ENCODE measurements at regions not wholly inside any gene's neighbourhood (a gene's known extent, or its start where the extent isn't known, plus 50 kb on each side); places are given as distances from the start of the nearest gene placed in this dataset.
"Not testable (repeated sequence)": the region's sequence is repeated elsewhere in the genome, so short reads cannot be mapped to it uniquely, and the experiment has no call there.

GRCh38 chr10:9452056-9452455 lies 1397.6 kb downstream of the GATA3 start:
- H3K27ac ChIP-seq (ENCODE audit: low read length) = no peak overlapping the region
- no peak overlapping the region for H3K4me3 Mint-ChIP-seq
- H3K9me3 ChIP-seq = no peaks in the 10 kb centered on the region
- CTCF ChIA-PET = no interaction called here
- ATAC-seq (replicated peaks in 1 of 4) (no peak), DNase-seq (no peak)
- H3K27ac Mint-ChIP-seq = no peak overlapping the region
- no CpG with 5 or more reads among the region's 1 CpG for WGBS (ENCODE audit: insufficient coverage)
- H3K36me3 ChIP-seq (ENCODE audit: control insufficient read depth in 2 of 2, extremely low read depth in 1 of 2, insufficient read depth in 1 of 2, low read length in 1 of 2) = no peaks in the 10 kb centered on the region
- H3K4me3 ChIP-seq (ENCODE audit: control insufficient read depth in 1 of 2, extremely low read depth in 1 of 2, low read length in 1 of 2) = no peak overlapping the region
- no peaks in the 10 kb centered on the region for H3K36me3 Mint-ChIP-seq
- H3K27me3 Mint-ChIP-seq = peaks cover 7 to 8% of the 10 kb centered on the region in 2 donors
- peaks cover 4 to 10% (median 10%) of the 10 kb centered on the region in 3 donors for H3K9me3 Mint-ChIP-seq
- H3K4me1 ChIP-seq (ENCODE audit: control insufficient read depth in 1 of 2, extremely low read depth in 1 of 2, insufficient read depth in 2 of 2, low read length in 2 of 2) = no peaks in the 10 kb centered on the region
- POLR2A ChIA-PET = no interaction called here
- no peaks in the 10 kb centered on the region for H3K27me3 ChIP-seq (replicated peaks in 1 of 2; ENCODE audit: control insufficient read depth in 2 of 2, extremely low read depth in 1 of 2, insufficient read depth in 2 of 2, low read length in 1 of 2)
- no peaks in the 10 kb centered on the region for H3K4me1 Mint-ChIP-seq

- H3K9me3 Mint-ChIP-seq; CTCF ChIA-PET; H3K4me1 ChIP-seq (ENCODE audit: control insufficient read depth in 1 of 2, extremely low read depth in 1 of 2, insufficient read depth in 2 of 2, low read length in 2 of 2); ATAC-seq (replicated peaks in 1 of 4); H3K27ac Mint-ChIP-seq; H3K27me3 Mint-ChIP-seq; H3K36me3 Mint-ChIP-seq; H3K36me3 ChIP-seq (ENCODE audit: control insufficient read depth in 2 of 2, extremely low read depth in 1 of 2, insufficient read depth in 1 of 2, low read length in 1 of 2); POLR2A ChIA-PET; H3K27me3 ChIP-seq (replicated peaks in 1 of 2; ENCODE audit: control insufficient read depth in 2 of 2, extremely low read depth in 1 of 2, insufficient read depth in 2 of 2, low read length in 1 of 2); H3K9me3 ChIP-seq; H3K4me3 Mint-ChIP-seq; H3K4me1 Mint-ChIP-seq; H3K27ac ChIP-seq (ENCODE audit: low read length); H3K4me3 ChIP-seq (ENCODE audit: control insufficient read depth in 1 of 2, extremely low read depth in 1 of 2, low read length in 1 of 2); DNase-seq: not testable (repeated sequence)
- WGBS (ENCODE audit: insufficient coverage) = 100% methylated on average over 1 of the region's 3 CpGs
These were observed 1399.4 kb downstream of the GATA3 start for GRCh38 chr10:9453871-9454270.

- H3K4me1 ChIP-seq (ENCODE audit: control insufficient read depth in 1 of 2, extremely low read depth in 1 of 2, insufficient read depth in 2 of 2, low read length in 2 of 2) = no peaks in the 10 kb centered on the region
- H3K4me3 ChIP-seq (ENCODE audit: control insufficient read depth in 1 of 2, extremely low read depth in 1 of 2, low read length in 1 of 2) = no peak overlapping the region
- H3K27ac Mint-ChIP-seq = no peak overlapping the region
- H3K27me3 Mint-ChIP-seq = peaks cover 0 to 8% of the 10 kb centered on the region in 2 donors
- H3K4me1 Mint-ChIP-seq = no peaks in the 10 kb centered on the region
- ATAC-seq (replicated peaks in 1 of 4) (no peak), DNase-seq (no peak)
- H3K4me3 Mint-ChIP-seq = no peak overlapping the region
- no peaks in the 10 kb centered on the region for H3K9me3 ChIP-seq
- no CpG with 5 or more reads among the region's 2 CpGs for WGBS (ENCODE audit: insufficient coverage)
- no peaks in the 10 kb centered on the region for H3K36me3 Mint-ChIP-seq
- H3K27ac ChIP-seq (ENCODE audit: low read length) = no peak overlapping the region
- ChIA-PET POLR2A (no interaction called here), CTCF (no interaction called here)
- H3K36me3 ChIP-seq (ENCODE audit: control insufficient read depth in 2 of 2, extremely low read depth in 1 of 2, insufficient read depth in 1 of 2, low read length in 1 of 2) = no peaks in the 10 kb centered on the region
- no peaks in the 10 kb centered on the region for H3K27me3 ChIP-seq (replicated peaks in 1 of 2; ENCODE audit: control insufficient read depth in 2 of 2, extremely low read depth in 1 of 2, insufficient read depth in 2 of 2, low read length in 1 of 2)
- H3K9me3 Mint-ChIP-seq = peaks cover 0 to 3% (median 0%) of the 10 kb centered on the region in 3 donors
These were observed 1415.2 kb downstream of the GATA3 start for GRCh38 chr10:9469663-9470205.

GRCh38 chr10:9470581-9470980 lies 1416.1 kb downstream of the GATA3 start:
- H3K4me3 Mint-ChIP-seq = no peak overlapping the region
- no peaks in the 10 kb centered on the region for H3K4me1 ChIP-seq (ENCODE audit: control insufficient read depth in 1 of 2, extremely low read depth in 1 of 2, insufficient read depth in 2 of 2, low read length in 2 of 2)
- no peak overlapping the region for H3K27ac Mint-ChIP-seq
- no CpG with 5 or more reads among the region's 1 CpG for WGBS (ENCODE audit: insufficient coverage)
- POLR2A ChIA-PET = no interaction called here
- H3K27me3 ChIP-seq (replicated peaks in 1 of 2; ENCODE audit: control insufficient read depth in 2 of 2, extremely low read depth in 1 of 2, insufficient read depth in 2 of 2, low read length in 1 of 2) = no peaks in the 10 kb centered on the region
- no peaks in the 10 kb centered on the region for H3K4me1 Mint-ChIP-seq
- H3K27me3 Mint-ChIP-seq = peaks cover 0 to 8% of the 10 kb centered on the region in 2 donors
- ATAC-seq (replicated peaks in 1 of 4) (no peak), DNase-seq (no peak)
- H3K9me3 Mint-ChIP-seq = peaks cover 0 to 3% (median 0%) of the 10 kb centered on the region in 3 donors
- H3K4me3 ChIP-seq (ENCODE audit: control insufficient read depth in 1 of 2, extremely low read depth in 1 of 2, low read length in 1 of 2) = no peak overlapping the region
- CTCF ChIA-PET = interaction anchor here in 1 of 2 donors (0.6 kb wide), 1 partner anchor 1900 kb away, joined by 4 read pairs; no protein-coding TSS in a partner anchor
- no peaks in the 10 kb centered on the region for H3K36me3 Mint-ChIP-seq
- no peak overlapping the region for H3K27ac ChIP-seq (ENCODE audit: low read length)
- no peaks in the 10 kb centered on the region for H3K9me3 ChIP-seq
- no peaks in the 10 kb centered on the region for H3K36me3 ChIP-seq (ENCODE audit: control insufficient read depth in 2 of 2, extremely low read depth in 1 of 2, insufficient read depth in 1 of 2, low read length in 1 of 2)

GRCh38 chr10:9501944-9502343 lies 1447.5 kb downstream of the GATA3 start:
- Histone ChIP-seq H3K4me1 (ENCODE audit: control insufficient read depth in 1 of 2, extremely low read depth in 1 of 2, insufficient read depth in 2 of 2, low read length in 2 of 2) (no peaks in the 10 kb centered on the region), H3K4me3 (ENCODE audit: control insufficient read depth in 1 of 2, extremely low read depth in 1 of 2, low read length in 1 of 2) (no peak overlapping the region), H3K9me3 (no peaks in the 10 kb centered on the region), H3K27ac (ENCODE audit: low read length) (no peak overlapping the region), H3K27me3 (replicated peaks in 1 of 2; ENCODE audit: control insufficient read depth in 2 of 2, extremely low read depth in 1 of 2, insufficient read depth in 2 of 2, low read length in 1 of 2) (no peaks in the 10 kb centered on the region), H3K36me3 (ENCODE audit: control insufficient read depth in 2 of 2, extremely low read depth in 1 of 2, insufficient read depth in 1 of 2, low read length in 1 of 2) (no peaks in the 10 kb centered on the region)
- no peaks in the 10 kb centered on the region for H3K36me3 Mint-ChIP-seq
- ChIA-PET POLR2A (no interaction called here), CTCF (no interaction called here)
- peaks cover 3 to 8% of the 10 kb centered on the region in 2 donors for H3K27me3 Mint-ChIP-seq
- no peaks in the 10 kb centered on the region for H3K9me3 Mint-ChIP-seq
- DNase-seq (no peak), ATAC-seq (replicated peaks in 1 of 4) (no peak)
- WGBS (ENCODE audit: insufficient coverage) = 94% methylated on average over 2 of the region's 3 CpGs
- no peaks in the 10 kb centered on the region for H3K4me1 Mint-ChIP-seq
- H3K4me3 Mint-ChIP-seq = no peak overlapping the region
- H3K27ac Mint-ChIP-seq = no peak overlapping the region

- H3K9me3 ChIP-seq = no peaks in the 10 kb centered on the region
- no peak for ATAC-seq (replicated peaks in 1 of 4)
- peaks cover 11 to 12% of the 10 kb centered on the region in 2 donors for H3K27me3 Mint-ChIP-seq
- no peaks in the 10 kb centered on the region for H3K4me1 ChIP-seq (ENCODE audit: control insufficient read depth in 1 of 2, extremely low read depth in 1 of 2, insufficient read depth in 2 of 2, low read length in 2 of 2)
- no peak for DNase-seq
- no peaks in the 10 kb centered on the region for H3K27me3 ChIP-seq (replicated peaks in 1 of 2; ENCODE audit: control insufficient read depth in 2 of 2, extremely low read depth in 1 of 2, insufficient read depth in 2 of 2, low read length in 1 of 2)
- H3K4me3 Mint-ChIP-seq = no peak overlapping the region
- ChIA-PET CTCF (interaction anchor here in 1 of 2 donors (0.8 kb wide), 1 partner anchor 139 kb away, joined by 5 read pairs; no protein-coding TSS in a partner anchor), POLR2A (interaction anchor here in 1 of 2 donors (0.6 kb wide), 1 partner anchor 1466 kb away, joined by 8 read pairs; no protein-coding TSS in a partner anchor)
- H3K9me3 Mint-ChIP-seq = no peaks in the 10 kb centered on the region
- H3K27ac ChIP-seq (ENCODE audit: low read length) = no peak overlapping the region
- no peak overlapping the region for H3K4me3 ChIP-seq (ENCODE audit: control insufficient read depth in 1 of 2, extremely low read depth in 1 of 2, low read length in 1 of 2)
- H3K27ac Mint-ChIP-seq = no peak overlapping the region
- no peaks in the 10 kb centered on the region for H3K4me1 Mint-ChIP-seq
- H3K36me3 ChIP-seq (ENCODE audit: control insufficient read depth in 2 of 2, extremely low read depth in 1 of 2, insufficient read depth in 1 of 2, low read length in 1 of 2) = no peaks in the 10 kb centered on the region
- WGBS (ENCODE audit: insufficient coverage) = 82% methylated on average over 2 of the region's 2 CpGs
- H3K36me3 Mint-ChIP-seq = no peaks in the 10 kb centered on the region
These were observed 1449.7 kb downstream of the GATA3 start for GRCh38 chr10:9504227-9504626.

GRCh38 chr10:9505546-9505945 lies 1451.1 kb downstream of the GATA3 start:
- Histone ChIP-seq H3K27me3 (replicated peaks in 1 of 2; ENCODE audit: control insufficient read depth in 2 of 2, extremely low read depth in 1 of 2, insufficient read depth in 2 of 2, low read length in 1 of 2) (no peaks in the 10 kb centered on the region), H3K36me3 (ENCODE audit: control insufficient read depth in 2 of 2, extremely low read depth in 1 of 2, insufficient read depth in 1 of 2, low read length in 1 of 2) (no peaks in the 10 kb centered on the region), H3K27ac (ENCODE audit: low read length) (no peak overlapping the region), H3K4me1 (ENCODE audit: control insufficient read depth in 1 of 2, extremely low read depth in 1 of 2, insufficient read depth in 2 of 2, low read length in 2 of 2) (no peaks in the 10 kb centered on the region), H3K9me3 (no peaks in the 10 kb centered on the region), H3K4me3 (ENCODE audit: control insufficient read depth in 1 of 2, extremely low read depth in 1 of 2, low read length in 1 of 2) (no peak overlapping the region)
- no peaks in the 10 kb centered on the region for H3K4me1 Mint-ChIP-seq
- WGBS (ENCODE audit: insufficient coverage) = no CpG with 5 or more reads among the region's 2 CpGs
- no peaks in the 10 kb centered on the region for H3K9me3 Mint-ChIP-seq
- peaks cover 11 to 12% of the 10 kb centered on the region in 2 donors for H3K27me3 Mint-ChIP-seq
- no peak overlapping the region for H3K4me3 Mint-ChIP-seq
- ATAC-seq (replicated peaks in 1 of 4) = no peak
- POLR2A ChIA-PET = no interaction called here
- no peak for DNase-seq
- no peaks in the 10 kb centered on the region for H3K36me3 Mint-ChIP-seq
- CTCF ChIA-PET = no interaction called here
- no peak overlapping the region for H3K27ac Mint-ChIP-seq
